Breast epithelium (tissue), 3 donors: ENCODE measurements at regions not wholly inside any gene's neighbourhood (a gene's known extent, or its start where the extent isn't known, plus 50 kb on each side); places are given as distances from the start of the nearest gene placed in this dataset.

Experiments used
- CTCF ChIP-seq, 3 donors: fragments of 450-650 bp; IDR thresholded peaks; one replicate each; pipeline ENCODE4 v1.5.1; 2016 to 2017; ENCODE audit warnings: antibody characterized with exemption in 3 of 3, mild to moderate bottlenecking in 3 of 3, moderate library complexity in 3 of 3
- POLR2A ChIP-seq: fragments of 450-650 bp; IDR thresholded peaks from one replicate; pipeline ENCODE4 v1.6.1; 2016; ENCODE audit warnings: antibody characterized with exemption, mild to moderate bottlenecking, moderate library complexity

- TF ChIP-seq CTCF (IDR thresholded peaks at IDR 0.05) (no peak), POLR2A (no peak)
These were observed 242.4 kb downstream of the PLPP3 start for GRCh38 chr1:56336982-56337381.
